ENCODE measurements at regions not wholly inside any gene's neighbourhood (a gene's known extent, or its start where the extent isn't known, plus 50 kb on each side); places are given as distances from the start of the nearest gene placed in this dataset.
A peak's percentile ranks its signal among the peaks of the same experiment; 100 is the strongest.

- no peak for DNase-seq (ENCODE audit: low read depth)
These were observed 50.8 kb upstream of the ANP32A start for GRCh38 chr15:68871507-68871906.

- no peak for DNase-seq (ENCODE audit: low read depth)
These were observed 54.1 kb upstream of the ANP32A start for GRCh38 chr15:68874788-68875187.

- peak; percentile 79 for DNase-seq (ENCODE audit: low read depth)
These were observed 54.8 kb upstream of the SPESP1 start for GRCh38 chr15:68875377-68876116.

GRCh38 chr15:68877626-68878025 lies 52.7 kb upstream of the SPESP1 start:
- no peak for DNase-seq (ENCODE audit: low read depth)

GRCh38 chr15:68880382-68880781 lies 49.9 kb upstream of the SPESP1 start:
- no peak for DNase-seq (ENCODE audit: low read depth)

Measured in HS-27A (cell line).